ENCODE measurements at regions not wholly inside any gene's neighbourhood (a gene's known extent, or its start where the extent isn't known, plus 50 kb on each side); places are given as distances from the start of the nearest gene placed in this dataset.

GRCh38 chr7:67765481-67766175 lies 769.0 kb downstream of the TYW1 start:
- Histone ChIP-seq H3K4me1 (no peaks in the 10 kb centered on the region), H3K27me3 (no peaks in the 10 kb centered on the region), H3K4me3 (no peak overlapping the region), H3K9me3 (peaks cover 0 to 24% of the 10 kb centered on the region in 2 donors), H3K36me3 (no peaks in the 10 kb centered on the region), H3K27ac (no peak overlapping the region)
- TF ChIP-seq CTCF (IDR thresholded peaks at IDR 0.05): no peak
- no peak for ATAC-seq
- intact Hi-C loops (cut with DNase I): no loop called here
- no peak for DNase-seq

GRCh38 chr7:67766906-67767410 lies 770.3 kb downstream of the TYW1 start:
- ATAC-seq: no peak

GRCh38 chr7:67771846-67772605 lies 775.4 kb downstream of the TYW1 start:
- Histone ChIP-seq H3K9me3 (peaks cover 0 to 14% of the 10 kb centered on the region in 2 donors), H3K4me3 (no peak overlapping the region), H3K36me3 (no peaks in the 10 kb centered on the region), H3K27ac (no peak overlapping the region), H3K27me3 (no peaks in the 10 kb centered on the region), H3K4me1 (no peaks in the 10 kb centered on the region)
- intact Hi-C loops (cut with DNase I): no loop called here
- no peak for TF ChIP-seq CTCF (IDR thresholded peaks at IDR 0.05)
- ATAC-seq: no peak
- DNase-seq: no peak

More at GRCh38 chr7:67766906-67767410, 770.3 kb downstream of the TYW1 start:
- no peak for TF ChIP-seq CTCF (IDR thresholded peaks at IDR 0.05)
- no peak overlapping the region for H3K4me3 ChIP-seq
- H3K36me3 ChIP-seq: no peaks in the 10 kb centered on the region
- DNase-seq: no peak
- intact Hi-C loops (cut with DNase I): no loop called here
- no peaks in the 10 kb centered on the region for H3K4me1 ChIP-seq
- H3K27ac ChIP-seq: no peak overlapping the region
- H3K27me3 ChIP-seq: no peaks in the 10 kb centered on the region
- H3K9me3 ChIP-seq: peaks cover 0 to 21% of the 10 kb centered on the region in 2 donors

GRCh38 chr7:67773081-67773480 lies 776.4 kb downstream of the TYW1 start:
- no peaks in the 10 kb centered on the region for H3K36me3 ChIP-seq
- ATAC-seq (no peak), DNase-seq (no peak)
- H3K4me3 ChIP-seq: no peak overlapping the region
- H3K27me3 ChIP-seq: no peaks in the 10 kb centered on the region
- no peak for TF ChIP-seq CTCF (IDR thresholded peaks at IDR 0.05)
- intact Hi-C loops (cut with DNase I): no loop called here
- peaks cover 0 to 10% of the 10 kb centered on the region in 2 donors for H3K9me3 ChIP-seq
- no peak overlapping the region for H3K27ac ChIP-seq
- no peaks in the 10 kb centered on the region for H3K4me1 ChIP-seq

- intact Hi-C loops (cut with DNase I): no loop called here
- Histone ChIP-seq H3K27me3 (no peaks in the 10 kb centered on the region), H3K4me1 (no peaks in the 10 kb centered on the region), H3K36me3 (no peaks in the 10 kb centered on the region), H3K9me3 (peaks cover 0 to 2% of the 10 kb centered on the region in 2 donors), H3K27ac (no peak overlapping the region), H3K4me3 (no peak overlapping the region)
- DNase-seq (no peak), ATAC-seq (no peak)
- TF ChIP-seq CTCF (IDR thresholded peaks at IDR 0.05): no peak
Observed at GRCh38 chr7:67777119-67777518, 780.5 kb downstream of the TYW1 start.
